ENCODE measurements at regions not wholly inside any gene's neighbourhood (a gene's known extent, or its start where the extent isn't known, plus 50 kb on each side); places are given as distances from the start of the nearest gene placed in this dataset.

DNA sequence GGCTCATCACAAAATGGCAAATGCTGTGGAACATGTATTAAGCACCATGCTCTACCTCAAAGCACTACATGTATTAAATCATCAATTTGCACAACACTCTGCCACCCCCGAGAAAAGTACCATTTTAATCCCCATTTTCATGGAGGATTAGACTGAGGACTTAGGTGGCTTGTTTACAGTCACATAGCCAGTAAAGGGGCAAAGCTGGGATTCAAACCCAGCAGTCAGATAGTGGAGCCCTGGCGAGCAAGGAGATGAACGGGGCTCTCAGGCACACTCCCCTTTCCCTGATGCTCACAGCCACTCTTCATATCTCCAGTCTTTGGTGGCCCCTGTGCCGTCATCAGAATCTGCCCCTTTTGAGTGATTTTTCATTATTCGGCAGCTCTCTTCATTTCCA, 262.9 kb downstream of the DIRAS2 start:
- TF ChIP-seq POLR2A (IDR thresholded peaks at IDR 0.05) = no peak
- TF ChIP-seq, protein P1, sequence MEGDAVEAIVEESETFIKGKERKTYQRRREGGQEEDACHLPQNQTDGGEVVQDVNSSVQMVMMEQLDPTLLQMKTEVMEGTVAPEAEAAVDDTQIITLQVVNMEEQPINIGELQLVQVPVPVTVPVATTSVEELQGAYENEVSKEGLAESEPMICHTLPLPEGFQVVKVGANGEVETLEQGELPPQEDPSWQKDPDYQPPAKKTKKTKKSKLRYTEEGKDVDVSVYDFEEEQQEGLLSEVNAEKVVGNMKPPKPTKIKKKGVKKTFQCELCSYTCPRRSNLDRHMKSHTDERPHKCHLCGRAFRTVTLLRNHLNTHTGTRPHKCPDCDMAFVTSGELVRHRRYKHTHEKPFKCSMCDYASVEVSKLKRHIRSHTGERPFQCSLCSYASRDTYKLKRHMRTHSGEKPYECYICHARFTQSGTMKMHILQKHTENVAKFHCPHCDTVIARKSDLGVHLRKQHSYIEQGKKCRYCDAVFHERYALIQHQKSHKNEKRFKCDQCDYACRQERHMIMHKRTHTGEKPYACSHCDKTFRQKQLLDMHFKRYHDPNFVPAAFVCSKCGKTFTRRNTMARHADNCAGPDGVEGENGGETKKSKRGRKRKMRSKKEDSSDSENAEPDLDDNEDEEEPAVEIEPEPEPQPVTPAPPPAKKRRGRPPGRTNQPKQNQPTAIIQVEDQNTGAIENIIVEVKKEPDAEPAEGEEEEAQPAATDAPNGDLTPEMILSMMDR (IDR thresholded peaks at IDR 0.05) = no peak
